ENCODE measurements at regions not wholly inside any gene's neighbourhood (a gene's known extent, or its start where the extent isn't known, plus 50 kb on each side); places are given as distances from the start of the nearest gene placed in this dataset.
"Not testable (repeated sequence)": the region's sequence is repeated elsewhere in the genome, so short reads cannot be mapped to it uniquely, and the experiment has no call there.

DNA sequence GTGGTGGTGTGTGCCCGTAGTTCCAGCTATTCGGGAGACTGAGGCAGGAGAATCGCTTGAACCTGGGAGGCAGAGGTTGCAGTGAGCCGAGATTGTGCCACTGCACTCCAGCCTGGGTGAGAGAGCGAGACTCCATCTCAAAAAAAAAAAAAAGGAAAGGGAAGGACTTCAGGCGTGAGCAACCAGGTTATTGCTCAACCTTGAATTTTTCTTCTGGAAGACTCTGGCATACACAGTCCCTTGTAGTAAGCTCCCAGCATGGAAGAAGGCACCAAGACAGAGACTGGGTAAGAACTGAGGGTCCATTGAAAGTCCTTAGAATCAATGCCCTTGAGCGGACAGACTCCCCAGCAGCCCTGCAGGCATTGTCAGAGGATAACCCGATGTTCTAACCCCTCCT lies 75.0 kb downstream of the C9orf50 start:
- TF ChIP-seq POLR2AphosphoS5, POLR2A (IDR thresholded peaks at IDR 0.05): not testable (repeated sequence)
- TF ChIP-seq, protein P1, sequence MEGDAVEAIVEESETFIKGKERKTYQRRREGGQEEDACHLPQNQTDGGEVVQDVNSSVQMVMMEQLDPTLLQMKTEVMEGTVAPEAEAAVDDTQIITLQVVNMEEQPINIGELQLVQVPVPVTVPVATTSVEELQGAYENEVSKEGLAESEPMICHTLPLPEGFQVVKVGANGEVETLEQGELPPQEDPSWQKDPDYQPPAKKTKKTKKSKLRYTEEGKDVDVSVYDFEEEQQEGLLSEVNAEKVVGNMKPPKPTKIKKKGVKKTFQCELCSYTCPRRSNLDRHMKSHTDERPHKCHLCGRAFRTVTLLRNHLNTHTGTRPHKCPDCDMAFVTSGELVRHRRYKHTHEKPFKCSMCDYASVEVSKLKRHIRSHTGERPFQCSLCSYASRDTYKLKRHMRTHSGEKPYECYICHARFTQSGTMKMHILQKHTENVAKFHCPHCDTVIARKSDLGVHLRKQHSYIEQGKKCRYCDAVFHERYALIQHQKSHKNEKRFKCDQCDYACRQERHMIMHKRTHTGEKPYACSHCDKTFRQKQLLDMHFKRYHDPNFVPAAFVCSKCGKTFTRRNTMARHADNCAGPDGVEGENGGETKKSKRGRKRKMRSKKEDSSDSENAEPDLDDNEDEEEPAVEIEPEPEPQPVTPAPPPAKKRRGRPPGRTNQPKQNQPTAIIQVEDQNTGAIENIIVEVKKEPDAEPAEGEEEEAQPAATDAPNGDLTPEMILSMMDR (IDR thresholded peaks at IDR 0.05) = not testable (repeated sequence)
